NT2/D1 (cell line): ENCODE measurements at regions not wholly inside any gene's neighbourhood (a gene's known extent, or its start where the extent isn't known, plus 50 kb on each side); places are given as distances from the start of the nearest gene placed in this dataset.

Source experiments
- SUZ12 ChIP-seq: IDR thresholded peaks from 2 replicates; pipeline ENCODE4 v1.6.1; 2011; ENCODE audit not compliant: insufficient read length, insufficient read depth; ENCODE audit errors: extremely low read depth
- YY1 ChIP-seq: IDR thresholded peaks from 2 replicates; pipeline ENCODE4 v1.6.1; 2011; ENCODE audit not compliant: insufficient read length, insufficient read depth

DNA sequence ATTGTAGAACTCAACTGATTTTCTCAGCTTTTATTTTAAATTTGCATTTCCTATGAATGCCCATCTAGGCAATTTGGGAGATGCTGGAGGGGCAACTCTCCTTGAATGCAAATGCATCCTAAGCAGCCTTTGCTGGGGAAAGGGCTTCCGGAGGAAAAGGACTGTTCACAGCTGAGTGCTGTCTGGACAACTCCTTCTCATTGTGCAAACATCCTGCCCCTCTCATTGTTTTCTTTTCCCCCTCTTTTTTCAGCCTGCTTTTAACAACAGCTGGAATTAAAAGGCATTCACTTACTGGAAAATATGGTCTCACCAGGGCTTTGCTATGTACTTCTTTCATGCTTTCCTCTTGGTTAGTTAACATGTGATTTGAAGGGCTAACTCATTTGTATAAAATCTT lies 397.8 kb downstream of the FUT8 start:
- TF ChIP-seq SUZ12, result no peak
- no peak for TF ChIP-seq YY1
